OCI-LY7 (cell line): ENCODE measurements at regions not wholly inside any gene's neighbourhood (a gene's known extent, or its start where the extent isn't known, plus 50 kb on each side); places are given as distances from the start of the nearest gene placed in this dataset.
"Not testable (repeated sequence)": the region's sequence is repeated elsewhere in the genome, so short reads cannot be mapped to it uniquely, and the experiment has no call there.

Source experiments
- BruUV-seq: library from RNA; stranded (reverse); fragments of 400-500 nt; replicated peaks from 2 replicates; lab custom pipeline; 2021; lab: Mats Ljungman, UMichigan
- CTCF ChIA-PET: fragments of 300-600 bp; sonication (Branson Sonifier 250); formaldehyde crosslinking; loops from one replicate; lab custom pipeline; 2022; ENCODE audit warnings: antibody characterized with exemption; ENCODE audit not compliant: unreplicated experiment; lab: Charles Lee
- POLR2A ChIA-PET: fragments of 300-600 bp; sonication (Branson Sonifier 250); formaldehyde crosslinking; loops from one replicate; lab custom pipeline; 2022; ENCODE audit warnings: antibody characterized with exemption; lab: Charles Lee
- DNase-seq: peaks from one replicate; pipeline ENCODE4 v3.0.0-alpha.2; 2015; ENCODE audit warnings: low spot score
- H2AFZ ChIP-seq: fragments of 200-600 bp; sonication (generic), shearing (Covaris generic); 2 replicates; pipeline ENCODE4 v1.6.1; 2014; ENCODE audit warnings: mild to moderate bottlenecking, antibody characterized with exemption, low read length, moderate library complexity
- H3K27ac ChIP-seq: fragments of 200-600 bp; sonication (generic); 2 replicates; pipeline ENCODE4 v1.5.1; 2014; ENCODE audit warnings: mixed run types, low read depth, mild to moderate bottlenecking, moderate library complexity, low read length, inconsistent platforms; ENCODE audit not compliant: poor library complexity, severe bottlenecking
- H3K36me3 ChIP-seq: fragments of 200-600 bp; sonication (generic); 2 replicates; pipeline ENCODE4 v1.6.1; 2014; ENCODE audit warnings: mild to moderate bottlenecking, antibody characterized with exemption, low read length, moderate library complexity, mixed read lengths; ENCODE audit not compliant: insufficient read depth
- H3K4me1 ChIP-seq: fragments of 200-600 bp; sonication (generic); 2 replicates; pipeline ENCODE4 v1.5.1; 2014; ENCODE audit warnings: mild to moderate bottlenecking, low read length; ENCODE audit not compliant: insufficient read depth, poor library complexity, severe bottlenecking
- H3K4me2 ChIP-seq: fragments of 200-600 bp; sonication (generic); 2 replicates; pipeline ENCODE4 v1.6.1; 2014; ENCODE audit warnings: mild to moderate bottlenecking, low read length
- H3K4me3 ChIP-seq: fragments of 200-600 bp; sonication (generic); 2 replicates; pipeline ENCODE4 v1.5.1; 2014; ENCODE audit warnings: mild to moderate bottlenecking, low read depth, low read length; ENCODE audit not compliant: poor library complexity, severe bottlenecking
- H3K79me2 ChIP-seq: fragments of 200-600 bp; sonication (generic); 2 replicates; pipeline ENCODE4 v1.6.1; 2016; ENCODE audit warnings: low read depth, mild to moderate bottlenecking, low read length, moderate library complexity, mixed read lengths; ENCODE audit not compliant: insufficient read depth
- H3K9me2 ChIP-seq: fragments of 200-600 bp; sonication (generic); 2 replicates; pipeline ENCODE4 v1.6.1; 2016; ENCODE audit warnings: mild to moderate bottlenecking, low read length, mixed read lengths; ENCODE audit not compliant: insufficient read depth
- H3K9me3 ChIP-seq: fragments of 200-600 bp; sonication (generic); 2 replicates; pipeline ENCODE4 v1.6.1; 2014; ENCODE audit warnings: mild to moderate bottlenecking, mixed run types, low read length, mixed read lengths
- H4K20me1 ChIP-seq: fragments of 200-600 bp; sonication (generic); 2 replicates; pipeline ENCODE4 v1.6.1; 2014; ENCODE audit warnings: mild to moderate bottlenecking, antibody characterized with exemption, low read length, moderate library complexity, mixed read lengths; ENCODE audit not compliant: insufficient read depth
- EZH2phosphoT487 ChIP-seq: fragments of 200-600 bp; sonication (generic); IDR thresholded peaks from 2 replicates; pipeline ENCODE4 v1.6.1; 2018; ENCODE audit warnings: low read depth, borderline replicate concordance, mild to moderate bottlenecking, mixed run types, antibody characterized with exemption, low read length, moderate library complexity, mixed read lengths
- intact Hi-C: fragments of 100-400 bp; cut with micrococcal nuclease; formaldehyde crosslinking; loops from one replicate; pipeline ENCODE4 v1.10.0; 2022; ENCODE audit not compliant: unreplicated experiment
- TF ChIP-seq, protein P1 (sequence below): fragments of 200-600 bp; sonication (generic); conservative IDR thresholded peaks from 2 replicates; pipeline ENCODE4 v1.5.1; 2014; ENCODE audit warnings: mild to moderate bottlenecking, antibody characterized with exemption, low read length, moderate library complexity, mixed read lengths

DNA sequence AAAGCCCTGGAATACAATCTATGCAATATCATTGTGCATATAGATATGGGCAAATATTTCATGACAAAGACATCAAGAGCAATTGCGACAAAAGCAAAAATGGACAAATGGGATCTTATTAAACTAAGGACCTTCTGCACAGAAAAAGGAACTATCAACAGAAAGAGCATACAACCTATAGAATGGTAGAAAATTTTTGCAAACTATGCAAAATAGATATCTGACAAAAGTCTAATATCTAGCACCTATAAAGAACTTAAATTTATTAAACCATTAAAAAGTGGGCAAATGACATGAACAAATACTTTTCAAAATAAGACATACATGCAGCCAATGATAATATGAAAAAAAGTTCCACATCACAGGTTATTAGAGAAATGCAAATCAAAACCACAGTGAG is 312.9 kb downstream of the GLUD2 start:
- Histone ChIP-seq H3K4me3 (no peak overlapping the region), H3K9me3 (no peaks in the 10 kb centered on the region), H3K4me1 (no peaks in the 10 kb centered on the region), H3K4me2 (no peak overlapping the region), H4K20me1 (no peaks in the 10 kb centered on the region), H3K9me2 (no peaks in the 10 kb centered on the region), H3K27ac (no peak overlapping the region), H3K79me2 (no peaks in the 10 kb centered on the region), H3K36me3 (no peaks in the 10 kb centered on the region), H2AFZ (no peak overlapping the region)
- intact Hi-C loops: no loop called here
- CTCF ChIA-PET: no interaction called here
- no TSS peak for BruUV-seq
- no peak for TF ChIP-seq EZH2phosphoT487
- TF ChIP-seq, protein P1, sequence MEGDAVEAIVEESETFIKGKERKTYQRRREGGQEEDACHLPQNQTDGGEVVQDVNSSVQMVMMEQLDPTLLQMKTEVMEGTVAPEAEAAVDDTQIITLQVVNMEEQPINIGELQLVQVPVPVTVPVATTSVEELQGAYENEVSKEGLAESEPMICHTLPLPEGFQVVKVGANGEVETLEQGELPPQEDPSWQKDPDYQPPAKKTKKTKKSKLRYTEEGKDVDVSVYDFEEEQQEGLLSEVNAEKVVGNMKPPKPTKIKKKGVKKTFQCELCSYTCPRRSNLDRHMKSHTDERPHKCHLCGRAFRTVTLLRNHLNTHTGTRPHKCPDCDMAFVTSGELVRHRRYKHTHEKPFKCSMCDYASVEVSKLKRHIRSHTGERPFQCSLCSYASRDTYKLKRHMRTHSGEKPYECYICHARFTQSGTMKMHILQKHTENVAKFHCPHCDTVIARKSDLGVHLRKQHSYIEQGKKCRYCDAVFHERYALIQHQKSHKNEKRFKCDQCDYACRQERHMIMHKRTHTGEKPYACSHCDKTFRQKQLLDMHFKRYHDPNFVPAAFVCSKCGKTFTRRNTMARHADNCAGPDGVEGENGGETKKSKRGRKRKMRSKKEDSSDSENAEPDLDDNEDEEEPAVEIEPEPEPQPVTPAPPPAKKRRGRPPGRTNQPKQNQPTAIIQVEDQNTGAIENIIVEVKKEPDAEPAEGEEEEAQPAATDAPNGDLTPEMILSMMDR: no peak
- no peak for DNase-seq
- POLR2A ChIA-PET: no interaction called here

DNA sequence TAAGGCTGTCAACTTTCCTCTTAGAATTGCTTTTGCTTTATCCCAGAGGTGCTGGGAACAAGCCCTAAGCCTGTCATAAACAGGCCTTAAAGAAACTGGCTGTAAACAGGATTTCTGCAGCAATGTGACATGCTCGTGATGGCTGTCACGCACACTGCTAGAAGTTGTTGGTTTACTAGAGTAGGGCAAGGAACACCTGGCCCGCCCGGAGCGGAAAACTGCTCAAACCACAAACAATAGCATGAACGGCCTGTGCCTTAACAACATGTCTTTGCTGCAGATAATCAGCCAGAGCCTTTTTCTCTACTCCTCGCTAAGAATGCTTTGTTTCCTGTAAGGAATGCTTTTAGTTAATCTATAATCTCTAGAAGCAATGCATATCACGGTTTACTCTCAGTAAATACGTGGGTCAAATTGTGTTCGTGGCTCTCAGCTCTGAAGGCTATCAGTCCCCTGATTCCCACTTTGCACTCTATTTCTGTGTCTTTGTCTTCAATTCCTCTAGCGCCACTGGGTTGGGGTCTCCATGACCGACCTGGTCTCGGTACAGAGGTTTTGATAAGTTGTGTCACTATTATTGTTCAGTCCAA is 318.3 kb downstream of the GLUD2 start:
- no peak overlapping the region for H3K4me3 ChIP-seq
- TF ChIP-seq, protein P1: no peak
- TF ChIP-seq EZH2phosphoT487: no peak
- intact Hi-C loops: no loop called here
- no peaks in the 10 kb centered on the region for H3K4me1 ChIP-seq
- CTCF ChIA-PET: no interaction called here
- no peaks in the 10 kb centered on the region for H3K9me3 ChIP-seq
- peak overlapping the region; percentile 24 for H3K27ac ChIP-seq
- DNase-seq: peak; percentile 44
- POLR2A ChIA-PET: no interaction called here
- no TSS peak for BruUV-seq
- H2AFZ ChIP-seq: peak overlapping the region; percentile 29; the same call in 1 of the 2 replicates
- no peaks in the 10 kb centered on the region for H3K9me2 ChIP-seq
- no peaks in the 10 kb centered on the region for H3K79me2 ChIP-seq
- H4K20me1 ChIP-seq: no peaks in the 10 kb centered on the region
- peak overlapping the region; percentile 30; the same call in 1 of the 2 replicates for H3K4me2 ChIP-seq
- H3K36me3 ChIP-seq: no peaks in the 10 kb centered on the region

DNA sequence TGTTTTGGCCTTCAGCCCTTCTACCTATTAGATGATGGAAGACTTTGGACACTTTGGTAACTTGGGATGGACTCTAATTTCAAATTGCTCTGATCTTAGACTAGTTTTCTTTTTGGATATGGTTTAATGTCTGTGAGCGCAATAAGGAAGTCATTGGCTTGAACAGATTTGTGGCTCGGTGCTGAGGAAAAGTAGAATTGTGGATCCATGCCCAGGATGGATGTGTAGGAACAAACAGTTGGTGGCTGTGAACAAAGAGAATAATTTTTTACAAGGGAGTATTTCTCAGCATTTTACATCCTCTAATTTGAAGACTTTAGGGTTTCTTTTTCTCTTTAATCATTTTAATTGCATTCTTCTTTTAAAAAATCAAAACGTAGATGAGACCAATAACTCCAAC is 327.1 kb downstream of the GLUD2 start:
- no TSS peak for BruUV-seq
- intact Hi-C loops: no loop called here
- CTCF ChIA-PET: no interaction called here

DNA sequence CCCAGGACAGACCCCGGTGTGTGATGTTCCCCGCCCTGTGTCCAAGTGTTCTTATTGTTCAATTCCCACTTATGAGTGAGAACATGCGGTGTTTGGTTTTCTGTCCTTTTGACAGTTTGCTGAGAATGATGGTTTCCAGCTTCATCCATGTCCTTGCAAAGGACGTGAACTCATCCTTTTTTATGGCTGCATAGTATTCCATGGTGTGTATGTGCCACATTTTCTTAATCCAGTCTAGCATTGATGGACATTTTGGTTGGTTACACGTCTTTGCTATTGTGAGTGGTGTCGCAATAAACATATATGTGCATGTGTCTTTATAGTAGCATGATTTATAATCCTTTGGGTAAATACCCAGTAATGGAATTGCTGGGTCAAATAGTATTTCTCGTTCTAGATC is 334.5 kb downstream of the GLUD2 start:
- H4K20me1 ChIP-seq, H3K27ac ChIP-seq, CTCF ChIA-PET, H3K79me2 ChIP-seq, POLR2A ChIA-PET, intact Hi-C loops, H3K36me3 ChIP-seq, BruUV-seq, DNase-seq, H3K9me3 ChIP-seq, H3K9me2 ChIP-seq, H3K4me2 ChIP-seq, H2AFZ ChIP-seq, H3K4me3 ChIP-seq, H3K4me1 ChIP-seq: not testable (repeated sequence)

More for the DNA sequence above, 327.1 kb downstream of the GLUD2 start:
- no peak overlapping the region for H3K4me3 ChIP-seq
- no peak overlapping the region for H3K27ac ChIP-seq
- H3K79me2 ChIP-seq: no peaks in the 10 kb centered on the region
- H3K9me2 ChIP-seq: no peaks in the 10 kb centered on the region
- H2AFZ ChIP-seq: no peak overlapping the region
- no peak overlapping the region for H3K4me2 ChIP-seq
- no peak for TF ChIP-seq EZH2phosphoT487
- TF ChIP-seq, protein P1: no peak
- no peak for DNase-seq
- no peaks in the 10 kb centered on the region for H3K36me3 ChIP-seq
- POLR2A ChIA-PET: no interaction called here
- H3K4me1 ChIP-seq: no peaks in the 10 kb centered on the region
- no peaks in the 10 kb centered on the region for H3K9me3 ChIP-seq
- no peaks in the 10 kb centered on the region for H4K20me1 ChIP-seq
